GM10248 (cell line): ENCODE measurements at regions not wholly inside any gene's neighbourhood (a gene's known extent, or its start where the extent isn't known, plus 50 kb on each side); places are given as distances from the start of the nearest gene placed in this dataset.
"Not testable (repeated sequence)": the region's sequence is repeated elsewhere in the genome, so short reads cannot be mapped to it uniquely, and the experiment has no call there.

Source experiments
- CTCF ChIA-PET: fragments of 300-600 bp; sonication (Branson Sonifier 250); formaldehyde crosslinking; extraction: SDS; loops from one replicate; lab custom pipeline; 2021; ENCODE audit warnings: antibody characterized with exemption; lab: Yijun Ruan, JAX
- POLR2A ChIA-PET: fragments of 350-650 bp; sonication (Branson Sonifier 250); formaldehyde crosslinking; extraction: SDS; loops from one replicate; lab custom pipeline; 2020; ENCODE audit warnings: antibody characterized with exemption; lab: Yijun Ruan, JAX
- DNase-seq: peaks from one replicate; pipeline ENCODE4 v3.0.0; 2012; ENCODE audit errors: extremely low spot score

GRCh38 chr1:146548684-146549083 is 319.9 kb upstream of the NOTCH2NLA start:
- POLR2A ChIA-PET, DNase-seq, CTCF ChIA-PET: not testable (repeated sequence)

GRCh38 chr1:146546189-146546588 is 317.4 kb upstream of the NOTCH2NLA start:
- CTCF ChIA-PET, POLR2A ChIA-PET, DNase-seq: not testable (repeated sequence)

GRCh38 chr1:146537775-146538373 is 309.1 kb upstream of the NOTCH2NLA start:
- CTCF ChIA-PET, POLR2A ChIA-PET, DNase-seq: not testable (repeated sequence)

- POLR2A ChIA-PET, CTCF ChIA-PET, DNase-seq: not testable (repeated sequence)
Observed at GRCh38 chr1:146536028-146536427, 307.2 kb upstream of the NOTCH2NLA start.

- POLR2A ChIA-PET, DNase-seq, CTCF ChIA-PET: not testable (repeated sequence)
Observed at GRCh38 chr1:146535575-146535974, 306.8 kb upstream of the NOTCH2NLA start.

GRCh38 chr1:146530958-146531357 is 302.1 kb upstream of the NOTCH2NLA start:
- CTCF ChIA-PET, DNase-seq, POLR2A ChIA-PET: not testable (repeated sequence)

GRCh38 chr1:146522812-146523211 is 294.0 kb upstream of the NOTCH2NLA start:
- CTCF ChIA-PET, POLR2A ChIA-PET, DNase-seq: not testable (repeated sequence)

- CTCF ChIA-PET, POLR2A ChIA-PET, DNase-seq: not testable (repeated sequence)
Observed at GRCh38 chr1:146522345-146522744, 293.5 kb upstream of the NOTCH2NLA start.

GRCh38 chr1:146521804-146522203 is 293.0 kb upstream of the NOTCH2NLA start:
- CTCF ChIA-PET, POLR2A ChIA-PET, DNase-seq: not testable (repeated sequence)

GRCh38 chr1:146513754-146514153 is 284.9 kb upstream of the NOTCH2NLA start:
- CTCF ChIA-PET, POLR2A ChIA-PET: not testable (repeated sequence)

GRCh38 chr1:146511047-146511777 is 282.4 kb upstream of the NOTCH2NLA start:
- DNase-seq, POLR2A ChIA-PET, CTCF ChIA-PET: not testable (repeated sequence)

More at GRCh38 chr1:146513754-146514153, 284.9 kb upstream of the NOTCH2NLA start:
- not testable (repeated sequence) for DNase-seq

- CTCF ChIA-PET, DNase-seq, POLR2A ChIA-PET: not testable (repeated sequence)
Observed at GRCh38 chr1:146510248-146510983, 281.6 kb upstream of the NOTCH2NLA start.

GRCh38 chr1:146504121-146504520 is 275.3 kb upstream of the NOTCH2NLA start:
- CTCF ChIA-PET, DNase-seq, POLR2A ChIA-PET: not testable (repeated sequence)

GRCh38 chr1:146487555-146487954 is 258.7 kb upstream of the NOTCH2NLA start:
- CTCF ChIA-PET, DNase-seq, POLR2A ChIA-PET: not testable (repeated sequence)

GRCh38 chr1:146487155-146487554 is 258.3 kb upstream of the NOTCH2NLA start:
- DNase-seq, POLR2A ChIA-PET, CTCF ChIA-PET: not testable (repeated sequence)

GRCh38 chr1:146486300-146487014 is 257.6 kb upstream of the NOTCH2NLA start:
- DNase-seq, POLR2A ChIA-PET: not testable (repeated sequence)

GRCh38 chr1:146484195-146484594 is 255.4 kb upstream of the NOTCH2NLA start:
- POLR2A ChIA-PET, CTCF ChIA-PET, DNase-seq: not testable (repeated sequence)

More at GRCh38 chr1:146486300-146487014, 257.6 kb upstream of the NOTCH2NLA start:
- CTCF ChIA-PET, result not testable (repeated sequence)

- DNase-seq, CTCF ChIA-PET, POLR2A ChIA-PET: not testable (repeated sequence)
Observed at GRCh38 chr1:146479188-146479587, 250.4 kb upstream of the NOTCH2NLA start.
